Globus pallidus (tissue), 1 donor: ENCODE measurements at regions not wholly inside any gene's neighbourhood (a gene's known extent, or its start where the extent isn't known, plus 50 kb on each side); places are given as distances from the start of the nearest gene placed in this dataset.
"Not testable (repeated sequence)": the region's sequence is repeated elsewhere in the genome, so short reads cannot be mapped to it uniquely, and the experiment has no call there.

Experiments used
- DNase-seq: peaks from one replicate; pipeline ENCODE4 v3.0.0-alpha.2; 2015; ENCODE audit warnings: low spot score

DNA sequence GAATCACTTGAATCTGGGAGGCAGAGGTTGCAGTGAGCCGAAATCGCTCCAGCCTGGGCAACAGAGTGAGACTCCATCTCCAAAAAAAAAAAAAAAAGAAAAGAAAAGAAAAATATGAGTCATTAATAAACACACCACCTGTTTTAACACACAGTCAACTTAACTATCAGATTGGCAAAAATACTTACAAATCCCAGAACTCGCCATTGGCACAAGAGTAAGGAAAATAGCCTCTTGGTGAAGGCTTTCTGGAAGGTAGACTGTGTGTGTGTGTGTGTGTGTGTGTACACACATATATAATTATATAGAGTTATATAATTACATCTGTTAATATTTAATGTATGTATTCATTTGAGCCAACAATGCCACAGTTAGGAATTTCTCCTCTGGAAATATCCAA, 63.7 kb upstream of the UXS1 start:
- DNase-seq: no peak

- DNase-seq: no peak
These were observed 63.0 kb upstream of the UXS1 start for GRCh38 chr2:106257135-106257534.

GRCh38 chr2:106249157-106249828, 55.2 kb upstream of the UXS1 start:
- DNase-seq: not testable (repeated sequence)

- DNase-seq: not testable (repeated sequence)
These were observed 54.5 kb upstream of the UXS1 start for GRCh38 chr2:106248548-106249151.
